MM.1S (cell line): ENCODE measurements at regions not wholly inside any gene's neighbourhood (a gene's known extent, or its start where the extent isn't known, plus 50 kb on each side); places are given as distances from the start of the nearest gene placed in this dataset.

Experiments
- CTCF ChIP-seq: fragments of 300-600 bp; sonication (generic); IDR thresholded peaks from 2 replicates; pipeline ENCODE4 v1.5.1; 2016; ENCODE audit warnings: antibody characterized with exemption, low read length, mixed read lengths
- EZH2 ChIP-seq: fragments of 300-600 bp; sonication (generic); optimal IDR thresholded peaks from 2 replicates; pipeline ENCODE3; 2017; ENCODE audit warnings: low read depth, mild to moderate bottlenecking, antibody characterized with exemption, low read length, mixed read lengths

GRCh38 chr5:174327317-174327864 is 281.9 kb downstream of the NSG2 start:
- no peak for TF ChIP-seq EZH2
- peak; percentile 90 for TF ChIP-seq CTCF
